Prostate gland (tissue), 2 donors: ENCODE measurements at regions not wholly inside any gene's neighbourhood (a gene's known extent, or its start where the extent isn't known, plus 50 kb on each side); places are given as distances from the start of the nearest gene placed in this dataset.

Experiments
- CTCF ChIP-seq, 4 experiments: fragments of 200-600 bp in 2 of 4; fragments of 450-650 bp in 2 of 4; sonication (generic) in 2 of 4; IDR thresholded peaks; 1 replicate in 3 of 4; 2 replicates in 1 of 4; pipeline ENCODE4 v1.5.1; 2016 to 2019; ENCODE audit warnings: antibody characterized with exemption in 4 of 4, mild to moderate bottlenecking in 2 of 4, moderate library complexity in 2 of 4
- POLR2A ChIP-seq: fragments of 450-650 bp; IDR thresholded peaks from one replicate; pipeline ENCODE4 v1.6.1; 2016; ENCODE audit warnings: antibody characterized with exemption, mild to moderate bottlenecking
- POLR2AphosphoS5 ChIP-seq: sonication (generic); formaldehyde crosslinking; IDR thresholded peaks from one replicate; pipeline ENCODE4 v1.6.1; 2017; ENCODE audit warnings: antibody characterized with exemption

DNA sequence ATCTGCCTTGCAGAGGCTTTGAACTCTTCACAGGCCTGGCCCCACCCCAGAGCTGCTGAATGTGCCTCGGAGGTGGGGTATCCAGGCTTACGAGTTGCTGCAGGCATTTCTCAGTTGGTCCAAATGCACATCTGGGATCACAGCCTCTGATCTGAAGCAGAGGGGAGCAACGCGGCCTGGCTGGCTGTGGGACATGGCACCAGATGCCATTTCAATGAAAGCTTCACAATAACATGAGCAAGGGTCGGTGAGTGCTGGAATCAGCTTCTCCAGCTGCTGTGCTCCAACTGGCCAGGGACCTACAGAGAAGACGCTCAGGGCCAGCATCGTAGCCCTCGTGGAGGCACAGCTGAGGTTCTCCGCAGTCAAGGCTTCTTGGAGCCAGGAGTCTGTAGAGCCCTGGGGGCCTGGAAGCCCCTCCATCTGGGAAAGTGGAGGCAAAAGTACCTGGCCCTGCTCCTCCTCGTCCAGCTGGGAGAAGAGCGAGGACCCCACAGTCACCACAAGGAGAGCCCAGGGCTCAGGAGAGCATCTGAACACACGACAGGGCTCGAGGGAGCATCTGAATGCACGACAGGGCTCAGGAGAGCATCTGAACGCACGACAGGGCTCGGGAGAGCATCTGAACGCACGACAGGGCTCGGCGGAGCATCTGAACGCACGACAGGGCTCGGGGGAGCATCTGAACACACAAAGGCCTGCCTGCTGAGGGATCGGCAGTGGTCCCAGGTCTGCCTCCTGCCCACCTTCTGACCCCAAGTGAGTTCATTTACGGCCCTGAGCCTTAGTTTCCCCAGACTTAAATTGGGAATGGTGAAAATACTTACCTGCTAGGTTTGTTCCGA is 165.2 kb downstream of the DLL1 start:
- no peak for TF ChIP-seq POLR2AphosphoS5
- no peak for TF ChIP-seq CTCF (IDR thresholded peaks at IDR 0.05)
- no peak for TF ChIP-seq POLR2A
